Gastrocnemius medialis (tissue), 4 donors: ENCODE measurements at regions not wholly inside any gene's neighbourhood (a gene's known extent, or its start where the extent isn't known, plus 50 kb on each side); places are given as distances from the start of the nearest gene placed in this dataset.

Source experiments
- ATAC-seq, 2 donors: fragments of 150-250 bp; one replicate each; pipeline ENCODE4 v1.9.1; 2016
- DNase-seq, 2 donors: peaks; one replicate each; pipeline ENCODE4 v3.0.0-alpha.2; 2019
- H3K27ac ChIP-seq, 4 donors: fragments of 200-600 bp; sonication (generic); 1 replicate in 1 of 4; 2 replicates in 3 of 4; pipeline ENCODE4 v1.5.1; 2016 to 2018; ENCODE audit warnings: mild to moderate bottlenecking in 2 of 4, moderate library complexity in 1 of 4
- H3K27me3 ChIP-seq, 3 donors: fragments of 200-600 bp; sonication (generic) in 2 of 3; 1 replicate in 1 of 3; 2 replicates in 2 of 3; pipeline versions ENCODE4 v1.5.1 to v1.6.0; 2016 to 2019; ENCODE audit warnings: mild to moderate bottlenecking in 1 of 3, moderate library complexity in 1 of 3
- H3K36me3 ChIP-seq, 2 donors: fragments of 200-600 bp; sonication (generic) in 1 of 2; one replicate each; pipeline ENCODE4 v1.5.1; 2017 to 2018
- H3K4me1 ChIP-seq, 2 donors: fragments of 200-600 bp; sonication (generic) in 1 of 2; one replicate each; pipeline ENCODE4 v1.5.1; 2016 to 2017; ENCODE audit warnings: mild to moderate bottlenecking in 2 of 2
- H3K4me3 ChIP-seq, 4 donors: fragments of 200-600 bp; sonication (generic) in 3 of 4; 1 replicate in 1 of 4; 2 replicates in 3 of 4; pipeline ENCODE4 v1.5.1; 2016 to 2019; ENCODE audit warnings: mild to moderate bottlenecking in 2 of 4
- H3K9me3 ChIP-seq, 3 donors: fragments of 200-600 bp; sonication (generic) in 2 of 3; 1 replicate in 1 of 3; 2 replicates in 2 of 3; pipeline ENCODE4 v1.5.1; 2016 to 2019
- CTCF ChIP-seq, 5 experiments: fragments of 450-650 bp in 3 of 5; fragments of 200-600 bp in 2 of 5; sonication (generic) in 2 of 5; IDR thresholded peaks in 4 of 5; conservative IDR thresholded peaks in 1 of 5; 1 replicate in 4 of 5; 2 replicates in 1 of 5; pipeline ENCODE4 v1.5.1; 2016 to 2019; ENCODE audit warnings: antibody characterized with exemption in 5 of 5, mild to moderate bottlenecking in 3 of 5, moderate library complexity in 3 of 5
- POLR2A ChIP-seq, 2 donors: fragments of 450-650 bp; IDR thresholded peaks; one replicate each; pipeline ENCODE4 v1.6.1; 2017; ENCODE audit warnings: antibody characterized with exemption in 2 of 2, mild to moderate bottlenecking in 2 of 2, moderate library complexity in 2 of 2
- in situ Hi-C, 4 donors: fragments of 200-750 bp; cut with MboI; loops; one replicate each; pipeline versions ENCODE4 v1.15.0 to v1.8.0; 2017; ENCODE audit warnings: low sequenced_read_pairs in 4 of 4
- intact Hi-C: fragments of 100-400 bp; cut with DNase I; formaldehyde crosslinking; loops from one replicate; pipeline ENCODE4 v1.15.1; 2023; ENCODE audit warnings: low total_unique reads

GRCh38 chr20:39792334-39792733 lies 830.2 kb downstream of the DHX35 start:
- H3K9me3 ChIP-seq: no peaks in the 10 kb centered on the region
- H3K27ac ChIP-seq: no peak overlapping the region
- DNase-seq: no peak
- no peaks in the 10 kb centered on the region for H3K4me1 ChIP-seq
- ATAC-seq: no peak
- H3K27me3 ChIP-seq: no peaks in the 10 kb centered on the region
- intact Hi-C loops (no loop called here), in situ Hi-C loops (no loop called here)
- TF ChIP-seq POLR2A (IDR thresholded peaks at IDR 0.05) (no peak), CTCF (IDR thresholded peaks at IDR 0.05 in 4 of 5, conservative IDR thresholded peaks at IDR 0.05 in 1 of 5) (no peak)
- no peak overlapping the region for H3K4me3 ChIP-seq
- no peaks in the 10 kb centered on the region for H3K36me3 ChIP-seq

- no peaks in the 10 kb centered on the region for H3K4me1 ChIP-seq
- H3K27me3 ChIP-seq: no peaks in the 10 kb centered on the region
- no peaks in the 10 kb centered on the region for H3K36me3 ChIP-seq
- TF ChIP-seq POLR2A (IDR thresholded peaks at IDR 0.05) (no peak), CTCF (IDR thresholded peaks at IDR 0.05 in 4 of 5, conservative IDR thresholded peaks at IDR 0.05 in 1 of 5) (no peak)
- ATAC-seq (no peak), DNase-seq (no peak)
- H3K4me3 ChIP-seq: no peak overlapping the region
- intact Hi-C loops (no loop called here), in situ Hi-C loops (no loop called here)
- H3K27ac ChIP-seq: no peak overlapping the region
- H3K9me3 ChIP-seq: no peaks in the 10 kb centered on the region
Measured at GRCh38 chr20:39789411-39789810, 827.3 kb downstream of the DHX35 start.

- Histone ChIP-seq H3K36me3 (no peaks in the 10 kb centered on the region), H3K4me3 (no peak overlapping the region), H3K9me3 (no peaks in the 10 kb centered on the region), H3K27me3 (no peaks in the 10 kb centered on the region), H3K4me1 (no peaks in the 10 kb centered on the region), H3K27ac (no peak overlapping the region)
- intact Hi-C loops (no loop called here), in situ Hi-C loops (no loop called here)
- TF ChIP-seq CTCF (IDR thresholded peaks at IDR 0.05 in 4 of 5, conservative IDR thresholded peaks at IDR 0.05 in 1 of 5) (no peak), POLR2A (IDR thresholded peaks at IDR 0.05) (no peak)
- ATAC-seq: no peak
- no peak for DNase-seq
Measured at GRCh38 chr20:39785252-39785917, 823.2 kb downstream of the DHX35 start.

- DNase-seq (no peak), ATAC-seq (no peak)
- Histone ChIP-seq H3K27me3 (no peaks in the 10 kb centered on the region), H3K9me3 (no peaks in the 10 kb centered on the region), H3K27ac (no peak overlapping the region), H3K36me3 (no peaks in the 10 kb centered on the region), H3K4me3 (no peak overlapping the region), H3K4me1 (no peaks in the 10 kb centered on the region)
- TF ChIP-seq POLR2A (IDR thresholded peaks at IDR 0.05) (no peak), CTCF (IDR thresholded peaks at IDR 0.05 in 4 of 5, conservative IDR thresholded peaks at IDR 0.05 in 1 of 5) (no peak)
- in situ Hi-C loops (no loop called here), intact Hi-C loops (no loop called here)
Measured at GRCh38 chr20:39784693-39785092, 822.5 kb downstream of the DHX35 start.
